GM12892 (cell line): ENCODE measurements at regions not wholly inside any gene's neighbourhood (a gene's known extent, or its start where the extent isn't known, plus 50 kb on each side); places are given as distances from the start of the nearest gene placed in this dataset.

Source experiments
- DNase-seq: peaks from one replicate; pipeline ENCODE4 v3.0.0; 2011; ENCODE audit not compliant: insufficient read length
- FAIRE-seq: peaks from 2 replicates; lab custom pipeline; 2011; peaks lifted over from hg19 to GRCh38; lab: Jason Lieb, UNC
- POLR2A ChIP-seq: IDR thresholded peaks from 2 replicates; pipeline ENCODE4 v1.6.1; 2011; ENCODE audit warnings: low read depth, low read length, control low read depth
- POLR2AphosphoS5 ChIP-seq: IDR thresholded peaks from 2 replicates; pipeline ENCODE4 v1.6.1; 2011; ENCODE audit warnings: low read depth, low read length, control low read depth
- TAF1 ChIP-seq: IDR thresholded peaks from 2 replicates; pipeline ENCODE4 v1.6.1; 2011; ENCODE audit warnings: low read depth, mild to moderate bottlenecking, control low read depth, low read length, borderline replicate concordance

- no peak for FAIRE-seq
- no peak for TF ChIP-seq POLR2AphosphoS5
- no peak for TF ChIP-seq POLR2A
- TF ChIP-seq TAF1: no peak
- DNase-seq: no peak
Observed at GRCh38 chr6:43951756-43952675, 175.2 kb downstream of the MRPL14 start.

GRCh38 chr6:43951063-43951755, 176.0 kb downstream of the MRPL14 start:
- TF ChIP-seq POLR2AphosphoS5: no peak
- TF ChIP-seq TAF1: no peak
- no peak for TF ChIP-seq POLR2A
- no peak for DNase-seq
- no peak for FAIRE-seq

GRCh38 chr6:43950731-43951062, 176.6 kb downstream of the MRPL14 start:
- FAIRE-seq (no peak), DNase-seq (no peak)
- TF ChIP-seq POLR2AphosphoS5 (no peak), TAF1 (no peak)

- DNase-seq (no peak), FAIRE-seq (no peak)
Observed at GRCh38 chr6:43950051-43950605, 177.1 kb downstream of the MRPL14 start.

GRCh38 chr6:43949551-43949991, 177.7 kb downstream of the MRPL14 start:
- FAIRE-seq: no peak
- no peak for DNase-seq
- no peak for TF ChIP-seq POLR2A
- TF ChIP-seq TAF1: no peak
- TF ChIP-seq POLR2AphosphoS5: no peak

More at GRCh38 chr6:43950051-43950605, 177.1 kb downstream of the MRPL14 start:
- TF ChIP-seq POLR2A (no peak), POLR2AphosphoS5 (no peak), TAF1 (no peak)

GRCh38 chr6:43948527-43949485, 178.4 kb downstream of the MRPL14 start:
- FAIRE-seq: no peak

GRCh38 chr6:43947860-43948259, 177.8 kb downstream of the VEGFA start:
- DNase-seq (no peak), FAIRE-seq (no peak)
- no peak for TF ChIP-seq POLR2A
- TF ChIP-seq POLR2AphosphoS5: no peak
- no peak for TF ChIP-seq TAF1

More at GRCh38 chr6:43948527-43949485, 178.4 kb downstream of the MRPL14 start:
- TF ChIP-seq POLR2AphosphoS5 (no peak), TAF1 (no peak), POLR2A (no peak)
- no peak for DNase-seq

GRCh38 chr6:43946641-43947363, 176.8 kb downstream of the VEGFA start:
- no peak for DNase-seq
- no peak for FAIRE-seq
- TF ChIP-seq POLR2A (no peak), TAF1 (no peak), POLR2AphosphoS5 (no peak)

- DNase-seq (no peak), FAIRE-seq (no peak)
- TF ChIP-seq POLR2A: no peak
- TF ChIP-seq POLR2AphosphoS5: no peak
- no peak for TF ChIP-seq TAF1
Observed at GRCh38 chr6:43945768-43946080, 175.7 kb downstream of the VEGFA start.

- TF ChIP-seq TAF1 (no peak), POLR2A (no peak), POLR2AphosphoS5 (no peak)
- no peak for DNase-seq
- no peak for FAIRE-seq
Observed at GRCh38 chr6:43944908-43945767, 175.1 kb downstream of the VEGFA start.
